GM12878 (cell line): ENCODE measurements at regions not wholly inside any gene's neighbourhood (a gene's known extent, or its start where the extent isn't known, plus 50 kb on each side); places are given as distances from the start of the nearest gene placed in this dataset.

Experiments
- ATAC-seq: fragments of 200-7000 bp; cut with Tn5 transposase; 3 replicates; pipeline ENCODE4 v1.9.1; 2020; ENCODE audit warnings: mild to moderate bottlenecking, moderate library complexity
- BruUV-seq: library from RNA; stranded (reverse); fragments of 400-500 nt; replicated peaks from 2 replicates; lab custom pipeline; 2021; lab: Mats Ljungman, UMichigan
- CTCF ChIA-PET: fragments of 300-600 bp; sonication (Branson Sonifier 250); formaldehyde crosslinking; extraction: SDS; loops from one replicate; lab custom pipeline; 2021; ENCODE audit warnings: inconsistent platforms; lab: Yijun Ruan, JAX
- POLR2A ChIA-PET: fragments of 350-600 bp; formaldehyde crosslinking; extraction: SDS; loops from one replicate; lab custom pipeline; 2021; ENCODE audit warnings: inconsistent platforms; lab: Charles Lee
- RAD21 ChIA-PET: fragments of 300-600 bp; sonication (Branson Sonifier 250); formaldehyde crosslinking; loops from one replicate; lab custom pipeline; 2023; ENCODE audit warnings: antibody characterized with exemption; ENCODE audit not compliant: unreplicated experiment; lab: Charles Lee
- SMC1A ChIA-PET: fragments of 300-600 bp; sonication (Branson Sonifier 250); formaldehyde crosslinking; loops from one replicate; lab custom pipeline; 2023; ENCODE audit not compliant: unreplicated experiment, uncharacterized antibody; lab: Charles Lee
- DNase-seq: peaks from one replicate; pipeline ENCODE4 v3.0.0-alpha.2; 2011; ENCODE audit warnings: low read depth, low spot score
- FAIRE-seq: peaks from 3 replicates; lab custom pipeline; 2011; peaks lifted over from hg19 to GRCh38; lab: Jason Lieb, UNC
- H2AFZ ChIP-seq: 2 replicates; pipeline ENCODE4 v1.6.0; 2011; ENCODE audit warnings: low read depth, low read length, control low read depth; ENCODE audit not compliant: control insufficient read depth
- H3K27ac ChIP-seq: 2 replicates; pipeline ENCODE4 v1.5.1; 2011; ENCODE audit warnings: control low read depth; ENCODE audit not compliant: control insufficient read depth, insufficient read depth
- H3K27me3 ChIP-seq, 2 experiments: replicated peaks in 1 of 2; 2 replicates each; pipeline versions ENCODE4 v1.6.0 to v1.6.1; 2011; ENCODE audit warnings: low read length in 1 of 2; ENCODE audit not compliant: control insufficient read depth in 2 of 2, insufficient read depth in 2 of 2
- H3K36me3 ChIP-seq, 2 experiments: 2 replicates each; pipeline ENCODE4 v1.5.1; 2011; ENCODE audit warnings: low read length in 1 of 2; ENCODE audit not compliant: control insufficient read depth in 2 of 2, insufficient read depth in 2 of 2
- H3K4me1 ChIP-seq: 2 replicates; pipeline ENCODE4 v1.6.1; 2011; ENCODE audit warnings: mild to moderate bottlenecking, low read length, moderate library complexity, mixed read lengths; ENCODE audit not compliant: control insufficient read depth, insufficient read depth
- H3K4me2 ChIP-seq: 2 replicates; pipeline ENCODE4 v1.6.0; 2011; ENCODE audit warnings: control low read depth; ENCODE audit not compliant: control insufficient read depth, insufficient read depth
- H3K4me3 ChIP-seq: fragments of 200-600 bp; sonication (generic); 2 replicates; pipeline ENCODE4 v1.5.1; 2016
- H3K79me2 ChIP-seq: 2 replicates; pipeline ENCODE4 v1.6.0; 2011; ENCODE audit warnings: low read length; ENCODE audit not compliant: control insufficient read depth, insufficient read depth
- H3K9ac ChIP-seq: 2 replicates; pipeline ENCODE4 v1.8.0; 2011; ENCODE audit warnings: low read length, control low read depth, mixed read lengths; ENCODE audit not compliant: control insufficient read depth, insufficient read depth
- H3K9me3 ChIP-seq: replicated peaks from 3 replicates; pipeline ENCODE4 v1.5.1; 2011; ENCODE audit warnings: mild to moderate bottlenecking, low read length; ENCODE audit not compliant: control insufficient read depth, insufficient read depth
- H4K20me1 ChIP-seq: 2 replicates; pipeline ENCODE4 v1.6.0; 2011; ENCODE audit not compliant: control insufficient read depth, insufficient read depth
- ATF3 ChIP-seq: IDR thresholded peaks from 2 replicates; pipeline ENCODE4 v1.6.1; 2011; ENCODE audit warnings: low read depth, mild to moderate bottlenecking, low read length, moderate library complexity, borderline replicate concordance; ENCODE audit errors: extremely low read depth
- BCLAF1 ChIP-seq: fragments of 450-650 bp; IDR thresholded peaks from 2 replicates; pipeline ENCODE4 v1.6.1; 2017; ENCODE audit warnings: antibody characterized with exemption, mild to moderate bottlenecking, moderate library complexity
- BHLHE40 ChIP-seq, 2 experiments: fragments of 450-650 bp in 1 of 2; IDR thresholded peaks; 2 replicates each; pipeline ENCODE4 v1.6.1; 2011 to 2017; ENCODE audit warnings: low read depth in 2 of 2, borderline replicate concordance in 1 of 2, improper control_type of control experiment in 1 of 2, low read length in 1 of 2, mild to moderate bottlenecking in 1 of 2
- EGR1 ChIP-seq, 2 experiments: IDR thresholded peaks; 1 replicate in 1 of 2; 2 replicates in 1 of 2; pipeline ENCODE4 v1.6.1; 2011 to 2012; ENCODE audit warnings: low read depth in 2 of 2, low read length in 2 of 2, borderline replicate concordance in 1 of 2, mild to moderate bottlenecking in 1 of 2, moderate library complexity in 1 of 2
- IKZF1 ChIP-seq: fragments of 450-650 bp; conservative IDR thresholded peaks from 2 replicates; pipeline ENCODE4 v1.6.1; 2017; ENCODE audit warnings: antibody characterized with exemption, mild to moderate bottlenecking
- KDM1A ChIP-seq: fragments of 200-600 bp; sonication (generic); IDR thresholded peaks from 2 replicates; pipeline ENCODE4 v1.6.1; 2016; ENCODE audit warnings: borderline replicate concordance
- MAX ChIP-seq: IDR thresholded peaks from 2 replicates; pipeline ENCODE4 v1.6.1; 2012; ENCODE audit warnings: low read depth, low read length, improper control_type of control experiment
- MEF2B ChIP-seq: fragments of 450-650 bp; IDR thresholded peaks from 2 replicates; pipeline ENCODE4 v1.6.1; 2018; ENCODE audit warnings: mild to moderate bottlenecking, moderate library complexity; ENCODE audit not compliant: partially characterized antibody, poor library complexity, severe bottlenecking
- NR2F1 ChIP-seq: fragments of 450-650 bp; conservative IDR thresholded peaks from 2 replicates; pipeline ENCODE4 v1.6.1; 2017; ENCODE audit warnings: mild to moderate bottlenecking
- PKNOX1 ChIP-seq: fragments of 450-650 bp; IDR thresholded peaks from 2 replicates; pipeline ENCODE4 v1.6.1; 2016; ENCODE audit warnings: mild to moderate bottlenecking
- RAD21 ChIP-seq: IDR thresholded peaks from 2 replicates; pipeline ENCODE4 v1.6.1; 2011; ENCODE audit warnings: mild to moderate bottlenecking, low read depth, low read length, moderate library complexity; ENCODE audit not compliant: insufficient read depth
- SMC3 ChIP-seq: IDR thresholded peaks from 2 replicates; pipeline ENCODE4 v1.6.1; 2011; ENCODE audit warnings: low read length, improper control_type of control experiment, borderline replicate concordance
- SREBF2 ChIP-seq: IDR thresholded peaks from 2 replicates; pipeline ENCODE4 v1.6.1; 2012; ENCODE audit warnings: mild to moderate bottlenecking, low read length
- ZBTB40 ChIP-seq: fragments of 450-650 bp; IDR thresholded peaks from 2 replicates; pipeline ENCODE4 v1.6.1; 2016; ENCODE audit warnings: mild to moderate bottlenecking, moderate library complexity, borderline replicate concordance
- WGBS: methylation state at CpG from one replicate; pipeline ENCODE4 v1.1.6; 2016; ENCODE audit warnings: low lambda C conversion rate; ENCODE audit not compliant: insufficient replicate concordance, insufficient coverage; ENCODE audit errors: missing lambda C conversion rate; 5-methylcytosine and 5-hydroxymethylcytosine counted together
- in situ Hi-C: fragments of 300-500 bp; cut with MboI; formaldehyde crosslinking; loops from 9 replicates; pipeline ENCODE4 v1.14.3; 2018; ENCODE audit warnings: mixed read lengths
- intact Hi-C: fragments of 100-400 bp; cut with micrococcal nuclease; formaldehyde crosslinking; loops from one replicate; pipeline ENCODE4 v1.14.2; 2022; ENCODE audit not compliant: unreplicated experiment

GRCh38 chr7:81075150-81075549 lies 156.3 kb upstream of the SEMA3C start (continued):
- no peak for TF ChIP-seq BCLAF1
- no peak for TF ChIP-seq SREBF2
- no peak for TF ChIP-seq EGR1 (IDR thresholded peaks at IDR 0.05; ENCODE audit: borderline replicate concordance in 1 of 2, low read depth in 2 of 2, low read length in 2 of 2)
- TF ChIP-seq IKZF1, result no peak
- no peak for TF ChIP-seq SMC3
- TF ChIP-seq ATF3, result no peak

GRCh38 chr7:81074406-81074805 lies 155.6 kb upstream of the SEMA3C start:
- in situ Hi-C loops, result no loop called here
- DNase-seq, result no peak
- Histone ChIP-seq H3K79me2 (no peaks in the 10 kb centered on the region), H3K27ac (no peak overlapping the region)
- no peak for TF ChIP-seq MAX
- no peak for TF ChIP-seq ZBTB40
- no peak for TF ChIP-seq NR2F1
- TF ChIP-seq KDM1A, result no peak
- TF ChIP-seq MEF2B, result no peak
- no peak for TF ChIP-seq BHLHE40 (IDR thresholded peaks at IDR 0.05; ENCODE audit: borderline replicate concordance in 1 of 2, low read depth in 2 of 2, low read length in 1 of 2)
- TF ChIP-seq PKNOX1, result no peak
- TF ChIP-seq RAD21, result no peak
- TF ChIP-seq, all 136 proteins: peak for 0
- no peaks in the 10 kb centered on the region; the same call in 2 of the 3 replicates for H3K9me3 ChIP-seq
- no TSS peak for BruUV-seq
- ChIA-PET POLR2A (no interaction called here), RAD21 (no interaction called here), SMC1A (no interaction called here), CTCF (no interaction called here)
- no peak overlapping the region for H2AFZ ChIP-seq
- H3K4me1 ChIP-seq, result no peaks in the 10 kb centered on the region
- no peak overlapping the region for H3K9ac ChIP-seq
- FAIRE-seq (no peak), ATAC-seq (no peak)
- intact Hi-C loops, result no loop called here
- H3K4me3 ChIP-seq, result no peak overlapping the region
- H3K27me3 ChIP-seq, result no peaks in the 10 kb centered on the region
- WGBS, result 32% methylated on average over 3 of the region's 3 CpGs
- H3K36me3 ChIP-seq, result no peaks in the 10 kb centered on the region
- H4K20me1 ChIP-seq, result no peaks in the 10 kb centered on the region
- H3K4me2 ChIP-seq, result no peak overlapping the region
